ENCODE measurements at regions not wholly inside any gene's neighbourhood (a gene's known extent, or its start where the extent isn't known, plus 50 kb on each side); places are given as distances from the start of the nearest gene placed in this dataset.

GRCh38 chr13:79194727-79195126, 211.3 kb downstream of the RBM26 start:
- TF ChIP-seq CTCF (IDR thresholded peaks at IDR 0.05) (no peak), POLR2A (IDR thresholded peaks at IDR 0.05) (no peak), EP300 (IDR thresholded peaks at IDR 0.05) (no peak)

Data from gastroesophageal sphincter (tissue), 3 donors.